SIG-M5 (cell line): ENCODE measurements at regions not wholly inside any gene's neighbourhood (a gene's known extent, or its start where the extent isn't known, plus 50 kb on each side); places are given as distances from the start of the nearest gene placed in this dataset.
"Not testable (repeated sequence)": the region's sequence is repeated elsewhere in the genome, so short reads cannot be mapped to it uniquely, and the experiment has no call there.

Source experiments
- DNase-seq: peaks from one replicate; lab custom pipeline; 2025; lab: John Stamatoyannopoulos, UW

GRCh38 chr1:191669629-191670028 is 488.6 kb upstream of the RGS18 start:
- no peak for DNase-seq

GRCh38 chr1:191671236-191671635 is 487.0 kb upstream of the RGS18 start:
- no peak for DNase-seq

DNA sequence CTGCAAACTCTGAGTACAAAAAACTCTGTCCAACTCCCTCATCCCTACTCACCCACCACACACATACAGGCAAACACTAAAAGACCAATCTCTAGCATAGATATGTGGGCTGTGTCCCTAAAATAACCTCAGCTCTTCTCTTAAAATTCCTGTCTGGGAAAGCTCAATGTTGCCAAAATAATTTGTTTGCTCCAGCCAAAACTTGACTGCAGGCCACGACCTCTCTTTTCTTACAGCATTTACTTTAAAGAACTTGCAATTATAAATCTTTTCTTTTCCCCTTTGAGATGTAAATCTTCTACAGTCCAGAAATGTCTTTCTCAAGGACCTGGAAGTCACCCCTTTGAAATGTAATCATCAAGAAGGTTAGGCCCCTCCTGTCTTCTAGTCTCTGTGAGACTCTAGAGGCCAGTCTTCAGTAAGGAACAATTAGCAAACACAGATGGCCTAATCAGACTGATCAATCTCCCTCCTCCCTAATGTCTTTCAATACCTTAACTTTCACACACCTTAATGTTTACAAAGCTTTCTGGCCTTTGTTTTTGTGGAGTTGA is 483.6 kb upstream of the RGS18 start:
- no peak for DNase-seq

- no peak for DNase-seq
These were observed 482.1 kb upstream of the RGS18 start for GRCh38 chr1:191675856-191676783.

GRCh38 chr1:191685669-191686068 is 472.6 kb upstream of the RGS18 start:
- DNase-seq, result no peak

DNA sequence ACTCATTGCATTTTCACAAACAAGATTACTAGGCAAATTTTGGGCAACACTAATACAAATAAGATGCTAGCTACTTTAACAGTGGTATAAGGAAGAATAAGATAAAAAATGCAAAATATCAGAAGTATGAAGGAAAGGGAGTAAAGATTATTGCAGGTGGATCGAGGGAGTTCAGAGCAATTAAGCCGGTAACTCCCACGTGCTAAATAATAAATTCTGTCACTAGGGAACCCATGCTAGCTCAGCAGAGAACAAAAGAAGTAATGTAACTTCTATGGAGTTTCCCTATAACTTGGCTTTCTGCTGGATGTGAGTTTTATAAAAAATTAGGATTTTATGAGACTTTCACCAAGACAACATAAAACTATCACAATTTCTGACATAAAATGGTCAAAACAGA is 470.5 kb upstream of the RGS18 start:
- DNase-seq, result no peak

DNA sequence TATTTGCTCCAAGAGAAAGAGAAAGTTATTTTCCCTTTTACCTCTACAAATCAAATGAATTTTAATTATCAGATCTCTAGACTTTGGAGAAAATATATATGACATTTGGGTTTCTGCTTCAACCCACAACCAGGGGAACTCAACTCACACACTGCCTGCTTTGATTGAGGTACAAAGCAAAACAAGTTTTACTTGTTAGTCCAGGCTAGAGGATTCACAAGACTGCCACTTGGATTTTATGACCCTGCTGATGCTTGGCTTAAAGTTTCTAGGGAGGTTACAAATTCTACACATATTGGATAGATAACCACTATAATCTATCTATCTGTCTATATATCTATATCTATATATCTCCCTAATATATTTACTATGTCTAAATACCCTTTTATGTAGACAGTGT is 467.3 kb upstream of the RGS18 start:
- no peak for DNase-seq

GRCh38 chr1:191693797-191694196 is 464.5 kb upstream of the RGS18 start:
- DNase-seq, result no peak

GRCh38 chr1:191695865-191696264 is 462.4 kb upstream of the RGS18 start:
- DNase-seq, result no peak

DNA sequence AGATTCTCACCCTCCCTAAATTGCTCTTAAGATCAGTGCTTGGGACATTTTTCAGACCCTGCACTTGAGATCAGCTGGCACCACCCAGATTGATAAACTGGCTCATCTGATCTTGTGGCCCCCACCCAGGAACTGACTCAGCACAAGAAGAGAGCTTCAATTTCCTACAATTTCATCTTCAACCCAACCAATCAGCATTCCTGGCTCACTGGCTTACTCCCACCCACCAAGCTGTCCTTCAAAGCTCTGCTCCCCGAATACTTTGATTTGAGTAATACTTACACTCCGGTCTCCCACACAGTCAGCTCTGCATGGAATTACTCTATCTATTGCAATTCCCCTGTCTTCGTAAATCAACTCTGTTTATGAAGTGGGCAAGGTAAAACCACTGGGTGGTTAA is 461.9 kb upstream of the RGS18 start:
- DNase-seq, result no peak

DNA sequence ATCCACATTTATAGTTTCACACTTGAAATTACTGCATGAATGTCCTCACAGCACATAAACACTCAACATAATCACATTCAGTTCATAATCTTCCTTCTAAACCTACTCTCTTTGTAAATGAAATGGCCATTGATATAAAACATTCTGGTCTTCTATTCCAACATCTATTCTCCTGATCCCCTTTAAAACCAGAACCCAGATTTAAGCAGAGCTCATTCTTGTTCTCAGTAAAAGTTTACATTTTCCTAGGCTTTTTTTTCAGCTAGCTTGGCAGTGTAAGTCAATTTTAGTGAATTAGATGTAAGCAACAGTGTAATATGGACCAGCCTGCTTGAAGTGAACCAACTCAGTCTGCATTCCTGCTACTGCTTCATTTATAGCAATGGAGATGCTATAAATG is 460.7 kb upstream of the RGS18 start:
- DNase-seq, result no peak

DNA sequence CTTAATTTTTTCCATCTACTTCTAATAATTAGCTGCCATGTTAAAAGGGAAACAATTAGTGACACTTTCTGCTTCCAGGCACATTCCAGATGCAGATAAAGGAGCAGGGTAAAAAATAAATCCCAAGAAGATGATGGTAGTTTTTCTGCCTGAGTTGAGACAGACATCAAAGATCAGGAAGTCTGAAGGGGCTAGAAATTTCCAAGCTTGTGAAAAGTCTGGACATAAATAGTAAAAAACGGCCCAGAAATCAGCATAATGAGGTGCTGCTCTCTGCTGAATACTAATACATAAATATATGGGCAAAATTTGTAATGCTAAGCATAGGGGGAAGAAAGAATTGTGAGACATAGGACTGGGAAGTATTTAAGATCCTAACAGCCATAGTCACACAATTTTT is 460.0 kb upstream of the RGS18 start:
- no peak for DNase-seq

DNA sequence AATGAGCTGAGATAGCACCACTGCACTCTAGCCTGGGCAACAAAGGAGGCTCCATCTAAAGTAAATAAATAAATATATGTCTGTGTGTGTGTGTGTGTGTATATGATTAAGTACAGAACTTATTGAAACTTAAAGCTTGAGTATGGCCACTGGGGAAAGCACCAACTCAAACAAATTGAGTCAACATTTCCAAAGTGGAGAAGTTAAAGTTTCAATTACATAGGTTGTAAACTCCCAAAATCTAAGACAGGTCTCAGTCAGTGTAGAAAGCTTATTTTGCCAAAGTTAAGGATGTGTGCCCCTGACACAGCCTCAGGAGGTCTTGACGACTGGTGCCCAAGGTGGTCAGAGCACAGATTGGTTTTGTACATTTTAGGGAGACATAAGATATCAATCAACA is 458.9 kb upstream of the RGS18 start:
- DNase-seq, result no peak

DNA sequence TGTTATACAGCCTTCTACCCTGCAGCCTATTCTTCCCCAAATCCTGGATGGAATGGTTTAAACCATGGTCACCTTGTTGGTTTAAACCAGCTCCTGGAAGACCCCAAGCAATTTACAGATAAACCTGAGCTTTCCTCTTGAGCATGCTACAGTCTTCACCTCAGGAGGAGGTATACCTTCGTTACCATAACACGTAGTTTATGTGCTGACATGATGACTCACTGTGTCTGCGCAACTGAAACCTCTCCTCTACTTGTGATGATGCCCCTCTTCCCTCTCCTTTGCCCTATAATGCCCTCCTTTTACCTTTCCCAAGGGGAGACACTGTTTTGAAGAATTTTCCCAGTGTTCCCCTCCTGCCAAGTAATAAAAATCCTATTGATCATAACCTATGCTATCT is 457.3 kb upstream of the RGS18 start:
- no peak for DNase-seq

- no peak for DNase-seq
These were observed 456.1 kb upstream of the RGS18 start for GRCh38 chr1:191702124-191702523.

- DNase-seq, result no peak
These were observed 451.0 kb upstream of the RGS18 start for GRCh38 chr1:191707288-191707687.

- DNase-seq, result no peak
These were observed 449.0 kb upstream of the RGS18 start for GRCh38 chr1:191709215-191709614.

GRCh38 chr1:191711961-191712360 is 446.3 kb upstream of the RGS18 start:
- no peak for DNase-seq

GRCh38 chr1:191714845-191715244 is 443.4 kb upstream of the RGS18 start:
- DNase-seq, result no peak

GRCh38 chr1:191729742-191730141 is 428.5 kb upstream of the RGS18 start:
- DNase-seq, result no peak

GRCh38 chr1:191731608-191732302 is 426.5 kb upstream of the RGS18 start:
- not testable (repeated sequence) for DNase-seq

GRCh38 chr1:191734321-191734720 is 423.9 kb upstream of the RGS18 start:
- DNase-seq, result no peak

- DNase-seq, result no peak
These were observed 418.7 kb upstream of the RGS18 start for GRCh38 chr1:191739544-191739943.
